Trophoblast cell (in vitro differentiated cells and primary cell): ENCODE measurements at regions not wholly inside any gene's neighbourhood (a gene's known extent, or its start where the extent isn't known, plus 50 kb on each side); places are given as distances from the start of the nearest gene placed in this dataset.
A peak's percentile ranks its signal among the peaks of the same experiment; 100 is the strongest.

Experiments
- DNase-seq, 2 donors: peaks; one replicate each; pipeline ENCODE4 v3.0.0-alpha.2; 2016
- H2AFZ ChIP-seq: 2 replicates; pipeline ENCODE4 v1.6.1; 2013; ENCODE audit warnings: low read length, moderate library complexity, mild to moderate bottlenecking; ENCODE audit not compliant: insufficient read depth, poor library complexity
- H2AK5ac ChIP-seq: 2 replicates; pipeline ENCODE4 v1.6.1; 2013; ENCODE audit warnings: mild to moderate bottlenecking, low read length
- H2BK120ac ChIP-seq: 2 replicates; pipeline ENCODE4 v1.6.1; 2013; ENCODE audit warnings: low read length, mild to moderate bottlenecking, moderate library complexity; ENCODE audit not compliant: insufficient read depth, poor library complexity
- H2BK12ac ChIP-seq: 2 replicates; pipeline ENCODE4 v1.6.1; 2013; ENCODE audit warnings: mild to moderate bottlenecking, low read length, moderate library complexity
- H2BK5ac ChIP-seq: 2 replicates; pipeline ENCODE4 v1.6.1; 2013; ENCODE audit warnings: low read length, low read depth, moderate library complexity, mild to moderate bottlenecking; ENCODE audit not compliant: poor library complexity
- H3K14ac ChIP-seq: 2 replicates; pipeline ENCODE4 v1.6.1; 2013; ENCODE audit warnings: mild to moderate bottlenecking, low read length
- H3K18ac ChIP-seq: 2 replicates; pipeline ENCODE4 v1.6.1; 2013; ENCODE audit warnings: mild to moderate bottlenecking, low read length
- H3K23ac ChIP-seq: 2 replicates; pipeline ENCODE4 v1.6.1; 2013; ENCODE audit warnings: low read length
- H3K27ac ChIP-seq: 2 replicates; pipeline ENCODE4 v1.5.1; 2013; ENCODE audit warnings: low read depth, mild to moderate bottlenecking, inconsistent platforms, low read length, moderate library complexity
- H3K27me3 ChIP-seq: 2 replicates; pipeline ENCODE4 v1.6.1; 2013; ENCODE audit warnings: inconsistent platforms, mild to moderate bottlenecking, low read length, moderate library complexity; ENCODE audit not compliant: insufficient read depth
- H3K36me3 ChIP-seq, 2 experiments: 1 replicate in 1 of 2; 2 replicates in 1 of 2; pipeline ENCODE4 v1.6.1; 2013; ENCODE audit warnings: low read length in 2 of 2, mild to moderate bottlenecking in 2 of 2, moderate library complexity in 1 of 2; ENCODE audit not compliant: insufficient read depth in 2 of 2, control insufficient read depth in 1 of 2
- H3K4ac ChIP-seq: 2 replicates; pipeline ENCODE4 v1.6.1; 2013; ENCODE audit warnings: low read depth, mild to moderate bottlenecking, low read length, moderate library complexity
- H3K4me1 ChIP-seq, 2 experiments: 1 replicate in 1 of 2; 2 replicates in 1 of 2; pipeline ENCODE4 v1.6.1; 2013; ENCODE audit warnings: low read length in 2 of 2, mild to moderate bottlenecking in 2 of 2, moderate library complexity in 1 of 2; ENCODE audit not compliant: insufficient read depth in 2 of 2, control insufficient read depth in 1 of 2
- H3K4me2 ChIP-seq: 2 replicates; pipeline ENCODE4 v1.6.1; 2013; ENCODE audit warnings: inconsistent platforms, mild to moderate bottlenecking, low read length, moderate library complexity
- H3K4me3 ChIP-seq: 2 replicates; pipeline ENCODE4 v1.5.1; 2013; ENCODE audit warnings: mild to moderate bottlenecking, low read depth, low read length, inconsistent platforms
- H3K79me1 ChIP-seq: one replicate; pipeline ENCODE4 v1.6.1; 2013; ENCODE audit warnings: low read length
- H3K79me2 ChIP-seq: 2 replicates; pipeline ENCODE4 v1.6.1; 2013; ENCODE audit warnings: low read length, mild to moderate bottlenecking; ENCODE audit not compliant: control insufficient read depth, insufficient read depth, poor library complexity
- H3K9ac ChIP-seq: 2 replicates; pipeline ENCODE4 v1.6.1; 2013; ENCODE audit warnings: mild to moderate bottlenecking, low read length
- H3K9me3 ChIP-seq: 2 replicates; pipeline ENCODE4 v1.6.1; 2013; ENCODE audit warnings: low read depth, mild to moderate bottlenecking, control low read depth, inconsistent platforms, low read length; ENCODE audit not compliant: insufficient read depth
- H4K12ac ChIP-seq: 2 replicates; pipeline ENCODE4 v1.6.1; 2013; ENCODE audit warnings: low read depth, mild to moderate bottlenecking, low read length, moderate library complexity
- H4K8ac ChIP-seq: 2 replicates; pipeline ENCODE4 v1.6.1; 2013; ENCODE audit warnings: low read depth, mild to moderate bottlenecking, low read length, moderate library complexity
- H4K91ac ChIP-seq: one replicate; pipeline ENCODE4 v1.6.1; 2013; ENCODE audit warnings: low read depth, mild to moderate bottlenecking, low read length, moderate library complexity
- WGBS: extraction: QIAGEN DNeasy Blood & Tissue Kit; methylation state at CpG from one replicate; pipeline ENCODE4 v1.1.7; 2013; ENCODE audit warnings: missing lambda C conversion rate; ENCODE audit not compliant: insufficient read length, insufficient coverage; ENCODE audit errors: extremely low coverage; 5-methylcytosine and 5-hydroxymethylcytosine counted together

GRCh38 chr11:129695571-129696308 lies 119.9 kb upstream of the TMEM45B start:
- no peak overlapping the region for H3K4me3 ChIP-seq
- no peak overlapping the region for H3K27ac ChIP-seq
- peaks cover 2% of the 10 kb centered on the region for H3K79me2 ChIP-seq
- H3K4me2 ChIP-seq, result peak overlapping the region; percentile 65
- H2AK5ac ChIP-seq, result no peak overlapping the region
- no peak overlapping the region for H3K23ac ChIP-seq
- no peak overlapping the region for H3K14ac ChIP-seq
- H3K4ac ChIP-seq, result no peak overlapping the region
- peaks cover 12 to 18% of the 10 kb centered on the region in 2 experiments for H3K4me1 ChIP-seq
- H3K27me3 ChIP-seq, result no peaks in the 10 kb centered on the region
- no peak overlapping the region for H2AFZ ChIP-seq
- H2BK5ac ChIP-seq, result no peak overlapping the region
- WGBS, result no CpG with 5 or more reads among the region's 25 CpGs
- DNase-seq, result peak; percentile 38 to 72
- H2BK120ac ChIP-seq, result peak overlapping the region; percentile 19
- no peaks in the 10 kb centered on the region for H3K36me3 ChIP-seq
- no peak overlapping the region for H3K18ac ChIP-seq
- H3K79me1 ChIP-seq, result peaks cover 15% of the 10 kb centered on the region
- no peak overlapping the region for H2BK12ac ChIP-seq
- no peak overlapping the region for H3K9ac ChIP-seq
- H4K8ac ChIP-seq, result peak overlapping the region; percentile 51
- H3K9me3 ChIP-seq, result no peaks in the 10 kb centered on the region
- H4K12ac ChIP-seq, result no peak overlapping the region
- no peak overlapping the region for H4K91ac ChIP-seq

GRCh38 chr11:129696309-129696989 lies 119.2 kb upstream of the TMEM45B start:
- Histone ChIP-seq H4K91ac (peak overlapping the region; percentile 20), H3K4me3 (no peak overlapping the region), H3K79me1 (peaks cover 13% of the 10 kb centered on the region), H3K79me2 (peaks cover 2% of the 10 kb centered on the region), H3K4me1 (peaks cover 9 to 13% of the 10 kb centered on the region in 2 experiments), H3K9me3 (no peaks in the 10 kb centered on the region), H2AFZ (no peak overlapping the region), H3K14ac (no peak overlapping the region), H2AK5ac (peak overlapping the region; percentile 13), H3K4me2 (no peak overlapping the region), H3K9ac (no peak overlapping the region), H2BK120ac (peak overlapping the region; percentile 21), H3K27me3 (no peaks in the 10 kb centered on the region), H3K27ac (no peak overlapping the region), H4K12ac (no peak overlapping the region), H3K36me3 (no peaks in the 10 kb centered on the region), H2BK5ac (no peak overlapping the region), H3K18ac (no peak overlapping the region), H4K8ac (no peak overlapping the region), H3K4ac (no peak overlapping the region), H3K23ac (no peak overlapping the region), H2BK12ac (peak overlapping the region; percentile 28)
- no CpG with 5 or more reads among the region's 13 CpGs for WGBS
- no peak for DNase-seq

- Histone ChIP-seq H4K8ac (no peak overlapping the region), H3K9me3 (peaks cover 2% of the 10 kb centered on the region), H3K18ac (no peak overlapping the region), H3K27ac (no peak overlapping the region), H2BK120ac (no peak overlapping the region), H3K36me3 (no peaks in the 10 kb centered on the region), H3K27me3 (no peaks in the 10 kb centered on the region), H3K79me1 (peaks cover 3% of the 10 kb centered on the region), H2BK12ac (no peak overlapping the region), H3K4me1 (peaks cover 4 to 12% of the 10 kb centered on the region in 2 experiments), H4K91ac (no peak overlapping the region), H3K79me2 (no peaks in the 10 kb centered on the region), H3K4me3 (no peak overlapping the region), H2AFZ (no peak overlapping the region), H4K12ac (no peak overlapping the region), H3K9ac (no peak overlapping the region), H3K4ac (no peak overlapping the region), H2BK5ac (no peak overlapping the region), H3K23ac (no peak overlapping the region), H2AK5ac (no peak overlapping the region), H3K14ac (no peak overlapping the region), H3K4me2 (no peak overlapping the region)
- DNase-seq, result no peak
- no CpG with 5 or more reads among the region's 1 CpG for WGBS
Observed at GRCh38 chr11:129698212-129698611, 117.4 kb upstream of the TMEM45B start.

GRCh38 chr11:129699711-129700304 lies 115.8 kb upstream of the TMEM45B start:
- no peak overlapping the region for H3K27ac ChIP-seq
- peaks cover 3% of the 10 kb centered on the region for H3K79me1 ChIP-seq
- H3K79me2 ChIP-seq, result no peaks in the 10 kb centered on the region
- H3K27me3 ChIP-seq, result no peaks in the 10 kb centered on the region
- no peak overlapping the region for H2AK5ac ChIP-seq
- no peaks in the 10 kb centered on the region for H3K36me3 ChIP-seq
- no peak overlapping the region for H4K91ac ChIP-seq
- H2BK5ac ChIP-seq, result no peak overlapping the region
- H3K18ac ChIP-seq, result no peak overlapping the region
- no peak overlapping the region for H3K14ac ChIP-seq
- no peak overlapping the region for H3K23ac ChIP-seq
- no peak overlapping the region for H3K4me2 ChIP-seq
- no peak overlapping the region for H3K4ac ChIP-seq
- no peak overlapping the region for H3K4me3 ChIP-seq
- no peak overlapping the region for H2BK120ac ChIP-seq
- no peak overlapping the region for H4K8ac ChIP-seq
- no CpG with 5 or more reads among the region's 14 CpGs for WGBS
- peaks cover 2% of the 10 kb centered on the region for H3K9me3 ChIP-seq
- H2BK12ac ChIP-seq, result no peak overlapping the region
- no peak overlapping the region for H3K9ac ChIP-seq
- H3K4me1 ChIP-seq, result peaks cover 7 to 17% of the 10 kb centered on the region in 2 experiments
- no peak overlapping the region for H2AFZ ChIP-seq
- peak in 1 of 2 donors; percentile 70 for DNase-seq
- H4K12ac ChIP-seq, result no peak overlapping the region
